ENCODE measurements at regions not wholly inside any gene's neighbourhood (a gene's known extent, or its start where the extent isn't known, plus 50 kb on each side); places are given as distances from the start of the nearest gene placed in this dataset.

DNA sequence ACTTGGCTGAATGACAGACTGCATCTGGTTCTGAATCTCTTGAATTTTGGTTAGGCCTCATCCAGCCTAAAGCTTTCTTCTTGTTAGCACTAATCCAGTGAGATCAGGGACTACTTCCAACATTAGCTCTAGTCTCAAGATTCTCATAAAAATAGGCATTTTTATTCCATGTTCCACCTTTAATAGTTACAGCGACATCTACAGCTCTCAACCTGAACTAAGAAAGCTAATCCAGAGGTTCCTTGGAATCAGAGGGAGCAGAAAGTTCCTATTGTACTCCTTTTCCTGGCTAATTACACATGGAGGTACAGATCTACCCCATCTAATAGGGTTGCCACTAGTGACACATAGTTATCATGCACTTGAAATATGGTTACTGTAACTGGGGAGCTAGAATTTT is 391.9 kb downstream of the RMST start:
- TF ChIP-seq, protein P1, sequence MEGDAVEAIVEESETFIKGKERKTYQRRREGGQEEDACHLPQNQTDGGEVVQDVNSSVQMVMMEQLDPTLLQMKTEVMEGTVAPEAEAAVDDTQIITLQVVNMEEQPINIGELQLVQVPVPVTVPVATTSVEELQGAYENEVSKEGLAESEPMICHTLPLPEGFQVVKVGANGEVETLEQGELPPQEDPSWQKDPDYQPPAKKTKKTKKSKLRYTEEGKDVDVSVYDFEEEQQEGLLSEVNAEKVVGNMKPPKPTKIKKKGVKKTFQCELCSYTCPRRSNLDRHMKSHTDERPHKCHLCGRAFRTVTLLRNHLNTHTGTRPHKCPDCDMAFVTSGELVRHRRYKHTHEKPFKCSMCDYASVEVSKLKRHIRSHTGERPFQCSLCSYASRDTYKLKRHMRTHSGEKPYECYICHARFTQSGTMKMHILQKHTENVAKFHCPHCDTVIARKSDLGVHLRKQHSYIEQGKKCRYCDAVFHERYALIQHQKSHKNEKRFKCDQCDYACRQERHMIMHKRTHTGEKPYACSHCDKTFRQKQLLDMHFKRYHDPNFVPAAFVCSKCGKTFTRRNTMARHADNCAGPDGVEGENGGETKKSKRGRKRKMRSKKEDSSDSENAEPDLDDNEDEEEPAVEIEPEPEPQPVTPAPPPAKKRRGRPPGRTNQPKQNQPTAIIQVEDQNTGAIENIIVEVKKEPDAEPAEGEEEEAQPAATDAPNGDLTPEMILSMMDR (IDR thresholded peaks at IDR 0.05; ENCODE audit: low read length): peak; percentile 6; the same call in 1 of the 2 replicates
- TF ChIP-seq EZH2 (IDR thresholded peaks at IDR 0.05; ENCODE audit: borderline replicate concordance, low read length): no peak
